Stimulated activated memory B cell treated with anti-CD40 and anti-IgM and Interleukin-4, amounts not matched to agents 10 μg/mL and 1 μg/mL and 100 μg/mL, for 72 hours (primary cell): ENCODE measurements at regions not wholly inside any gene's neighbourhood (a gene's known extent, or its start where the extent isn't known, plus 50 kb on each side); places are given as distances from the start of the nearest gene placed in this dataset.

Experiments
- ATAC-seq: fragments of 150-1000 bp; cut with Tn5 transposase; 2 replicates; pipeline ENCODE4 v1.10.0; 2021
- H3K27ac Mint-ChIP-seq: one replicate; pipeline ENCODE4 v1.8.0; 2022; ENCODE audit warnings: mild to moderate bottlenecking, mixed read lengths
- H3K27me3 Mint-ChIP-seq: one replicate; pipeline ENCODE4 v1.8.0; 2022; ENCODE audit warnings: mixed read lengths
- H3K36me3 Mint-ChIP-seq: one replicate; pipeline ENCODE4 v1.8.0; 2022; ENCODE audit warnings: mixed read lengths
- H3K4me1 Mint-ChIP-seq: one replicate; pipeline ENCODE4 v1.8.0; 2022; ENCODE audit warnings: mixed read lengths
- H3K4me3 Mint-ChIP-seq: one replicate; pipeline ENCODE4 v1.8.0; 2022; ENCODE audit warnings: mild to moderate bottlenecking, moderate library complexity, mixed read lengths
- H3K9me3 Mint-ChIP-seq: one replicate; pipeline ENCODE4 v1.8.0; 2022; ENCODE audit warnings: mixed read lengths

DNA sequence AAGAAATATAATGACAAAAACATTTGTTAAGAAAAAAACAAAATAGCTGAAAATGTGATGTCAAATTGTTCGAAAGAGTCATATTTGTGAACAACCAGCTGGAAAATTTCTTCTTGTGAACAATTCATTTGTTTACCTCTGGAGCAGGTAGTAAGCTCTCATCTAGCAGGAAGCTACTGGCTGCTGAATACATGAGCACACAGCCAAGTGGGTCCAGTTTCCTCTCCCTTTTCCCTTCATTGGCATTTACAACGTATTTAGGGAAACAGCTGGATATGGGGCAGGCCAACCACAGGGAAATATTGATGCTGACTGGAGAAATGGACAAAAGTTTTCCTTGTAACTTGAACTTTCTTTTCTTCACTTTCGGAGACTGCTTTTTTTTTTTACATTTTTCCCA, 1354.7 kb upstream of the EPHA6 start:
- ATAC-seq: no peak
- no peaks in the 10 kb centered on the region for H3K9me3 Mint-ChIP-seq
- H3K4me1 Mint-ChIP-seq: no peaks in the 10 kb centered on the region
- no peak overlapping the region for H3K27ac Mint-ChIP-seq
- H3K4me3 Mint-ChIP-seq: no peak overlapping the region
- no peaks in the 10 kb centered on the region for H3K36me3 Mint-ChIP-seq
- no peaks in the 10 kb centered on the region for H3K27me3 Mint-ChIP-seq

DNA sequence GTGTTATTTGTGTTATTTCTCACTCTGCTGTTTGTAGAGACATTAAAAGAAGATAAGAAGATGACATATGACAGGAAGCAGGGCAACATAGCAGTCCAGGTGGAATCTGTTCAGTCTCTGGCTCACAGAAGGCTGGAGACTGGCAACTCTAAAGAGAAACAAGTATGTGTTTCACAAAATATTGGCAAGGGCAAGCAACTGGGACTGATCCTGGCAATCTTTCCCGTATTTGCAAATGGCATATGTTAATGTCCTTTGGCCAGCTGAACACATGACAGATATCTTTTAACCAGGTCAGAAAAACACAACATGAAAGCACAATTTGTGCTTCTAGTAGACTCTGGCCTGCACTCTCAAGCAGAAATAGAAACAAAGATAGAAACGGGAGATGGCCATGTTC, 1354.1 kb upstream of the EPHA6 start:
- no peak overlapping the region for H3K27ac Mint-ChIP-seq
- no peaks in the 10 kb centered on the region for H3K36me3 Mint-ChIP-seq
- H3K4me1 Mint-ChIP-seq: no peaks in the 10 kb centered on the region
- no peaks in the 10 kb centered on the region for H3K9me3 Mint-ChIP-seq
- no peak for ATAC-seq
- H3K27me3 Mint-ChIP-seq: no peaks in the 10 kb centered on the region
- H3K4me3 Mint-ChIP-seq: no peak overlapping the region

DNA sequence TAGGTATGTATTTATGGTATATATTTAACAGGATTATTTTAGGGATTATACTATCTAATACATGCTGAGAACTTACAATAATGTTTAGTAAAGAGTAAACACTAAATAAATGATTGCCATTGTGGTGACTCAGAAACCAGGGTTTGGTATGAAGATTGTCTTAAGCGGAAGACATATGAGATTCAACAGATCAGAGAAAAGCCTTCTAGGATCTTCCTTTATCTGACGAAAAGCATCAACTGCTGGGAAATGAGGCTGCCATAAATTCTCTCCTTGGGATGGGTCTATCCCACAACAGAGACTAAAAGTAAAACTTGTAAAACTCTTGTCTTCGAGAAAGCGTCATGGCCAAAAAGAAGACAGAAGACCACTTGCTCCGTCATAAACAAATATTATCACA, 1352.2 kb upstream of the EPHA6 start:
- Mint-ChIP-seq H3K4me3 (no peak overlapping the region), H3K27me3 (no peaks in the 10 kb centered on the region), H3K27ac (no peak overlapping the region), H3K36me3 (no peaks in the 10 kb centered on the region), H3K4me1 (no peaks in the 10 kb centered on the region), H3K9me3 (peaks cover 5% of the 10 kb centered on the region)
- ATAC-seq: no peak

DNA sequence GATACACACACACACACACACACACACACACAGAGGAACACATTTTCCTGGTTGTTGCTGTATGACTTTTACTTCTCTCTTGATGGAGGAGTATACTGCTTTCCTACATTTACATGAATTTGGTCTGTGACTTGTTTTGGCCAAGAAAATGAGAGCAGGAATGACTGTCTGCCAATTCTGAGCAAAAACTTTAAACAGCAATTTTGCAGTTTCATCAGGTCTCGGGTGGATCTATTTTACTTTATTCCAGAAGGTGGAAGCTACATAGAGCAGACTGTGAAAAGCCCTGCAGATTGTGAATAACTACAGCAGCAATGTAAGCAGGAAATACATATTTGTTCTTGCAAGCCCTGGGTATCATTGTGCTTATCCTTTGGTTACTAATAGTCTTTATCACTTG, 1350.0 kb upstream of the EPHA6 start:
- Mint-ChIP-seq H3K9me3 (peaks cover 5% of the 10 kb centered on the region), H3K36me3 (no peaks in the 10 kb centered on the region)

DNA sequence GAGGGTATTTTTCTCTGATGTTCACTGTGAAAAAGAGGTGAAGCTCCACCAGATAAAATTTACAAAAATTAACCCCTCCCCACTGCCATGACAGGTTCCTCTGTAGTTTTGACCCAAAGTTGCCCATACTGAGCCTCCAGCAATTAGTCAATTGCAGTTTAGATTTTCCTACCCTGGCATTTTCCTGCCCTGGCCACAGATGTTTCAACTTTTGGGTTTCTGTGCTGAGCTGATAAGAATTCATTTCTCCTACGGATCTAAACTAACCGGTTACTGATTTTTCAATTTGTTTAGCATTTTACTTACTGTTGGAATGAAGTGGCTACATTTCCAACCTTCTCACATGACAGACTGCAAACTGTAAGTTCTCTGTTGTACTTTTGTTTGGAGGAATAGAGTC, 1346.1 kb upstream of the EPHA6 start:
- no peak overlapping the region for H3K4me3 Mint-ChIP-seq
- H3K4me1 Mint-ChIP-seq: no peaks in the 10 kb centered on the region
- no peak for ATAC-seq
- H3K9me3 Mint-ChIP-seq: peaks cover 8% of the 10 kb centered on the region
- H3K36me3 Mint-ChIP-seq: no peaks in the 10 kb centered on the region
- no peak overlapping the region for H3K27ac Mint-ChIP-seq
- H3K27me3 Mint-ChIP-seq: no peaks in the 10 kb centered on the region

More for the DNA sequence above, 1350.0 kb upstream of the EPHA6 start:
- H3K27ac Mint-ChIP-seq: no peak overlapping the region
- no peak overlapping the region for H3K4me3 Mint-ChIP-seq
- no peak for ATAC-seq
- no peaks in the 10 kb centered on the region for H3K27me3 Mint-ChIP-seq
- H3K4me1 Mint-ChIP-seq: no peaks in the 10 kb centered on the region

GRCh38 chr3:95474338-95474737, 1340.1 kb upstream of the EPHA6 start:
- peaks cover 5% of the 10 kb centered on the region for H3K9me3 Mint-ChIP-seq
- H3K36me3 Mint-ChIP-seq: no peaks in the 10 kb centered on the region
- H3K4me1 Mint-ChIP-seq: no peaks in the 10 kb centered on the region
- H3K27ac Mint-ChIP-seq: no peak overlapping the region
- ATAC-seq: no peak
- H3K27me3 Mint-ChIP-seq: no peaks in the 10 kb centered on the region
- H3K4me3 Mint-ChIP-seq: no peak overlapping the region

DNA sequence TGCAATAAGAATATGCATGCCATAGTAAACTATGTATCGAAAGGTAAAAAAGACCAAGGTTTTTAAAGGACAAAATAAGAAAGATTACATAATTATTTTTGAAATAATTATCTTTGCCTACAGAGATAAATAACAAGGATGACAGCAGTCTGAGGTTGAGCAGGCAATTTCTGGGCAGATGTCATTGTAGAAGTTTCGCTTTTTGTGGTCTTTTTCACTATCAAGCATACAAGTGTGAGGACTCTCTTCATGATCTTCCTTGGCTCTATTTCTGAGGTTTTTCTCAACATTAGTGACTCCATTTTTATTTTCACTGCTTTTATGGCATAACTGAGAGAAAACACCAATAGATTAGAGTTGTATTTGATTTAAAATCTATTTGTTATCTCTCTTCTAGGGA, 1337.9 kb upstream of the EPHA6 start:
- Mint-ChIP-seq H3K9me3 (peaks cover 5% of the 10 kb centered on the region), H3K36me3 (no peaks in the 10 kb centered on the region), H3K27me3 (no peaks in the 10 kb centered on the region), H3K4me3 (no peak overlapping the region), H3K4me1 (no peaks in the 10 kb centered on the region), H3K27ac (no peak overlapping the region)
- ATAC-seq: no peak

GRCh38 chr3:95506174-95506573, 1308.2 kb upstream of the EPHA6 start:
- Mint-ChIP-seq H3K36me3 (no peaks in the 10 kb centered on the region), H3K4me1 (no peaks in the 10 kb centered on the region)

DNA sequence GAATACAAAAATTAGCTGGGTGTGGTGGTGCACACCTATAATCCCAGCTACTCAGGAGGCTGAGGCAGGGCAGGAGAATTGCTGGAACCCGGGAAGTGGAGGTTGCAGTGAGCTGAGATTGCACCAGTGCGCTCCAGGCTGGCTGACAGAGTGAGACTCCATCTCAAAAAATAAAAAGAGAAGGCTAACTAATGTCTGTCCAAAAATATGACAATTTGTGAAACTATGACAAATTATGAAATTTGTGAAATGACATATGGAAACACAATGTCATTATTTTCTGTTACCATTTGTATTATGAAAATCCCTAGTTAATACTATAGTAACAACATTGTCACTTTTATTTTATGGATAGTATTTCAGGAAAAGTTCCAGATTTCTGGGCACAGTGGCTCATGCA, 1306.3 kb upstream of the EPHA6 start:
- no peaks in the 10 kb centered on the region for H3K36me3 Mint-ChIP-seq
- H3K27me3 Mint-ChIP-seq: no peaks in the 10 kb centered on the region
- H3K9me3 Mint-ChIP-seq: no peaks in the 10 kb centered on the region
- H3K4me3 Mint-ChIP-seq: no peak overlapping the region
- ATAC-seq: no peak
- H3K4me1 Mint-ChIP-seq: no peaks in the 10 kb centered on the region
- H3K27ac Mint-ChIP-seq: no peak overlapping the region

More at GRCh38 chr3:95506174-95506573, 1308.2 kb upstream of the EPHA6 start:
- ATAC-seq: no peak
- Mint-ChIP-seq H3K27ac (no peak overlapping the region), H3K27me3 (no peaks in the 10 kb centered on the region), H3K4me3 (no peak overlapping the region), H3K9me3 (no peaks in the 10 kb centered on the region)

DNA sequence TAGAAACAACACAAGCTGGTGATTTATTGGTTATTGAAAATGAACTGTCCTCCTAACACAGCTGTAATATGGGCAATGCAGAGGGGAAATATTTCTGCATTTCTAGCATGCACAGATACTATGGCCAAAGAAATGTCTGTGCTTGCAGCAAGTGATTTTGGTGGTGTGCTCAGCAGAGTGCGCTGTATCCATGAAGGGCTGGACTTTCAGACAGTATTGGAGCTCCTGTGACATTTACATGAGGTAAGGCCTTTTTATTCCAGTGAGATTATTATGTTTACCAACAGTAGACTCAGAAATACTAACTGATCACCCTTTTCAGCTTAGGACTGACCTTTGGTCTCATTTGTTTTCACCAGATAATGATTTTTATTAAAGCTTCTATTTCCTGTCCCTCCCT, 1302.6 kb upstream of the EPHA6 start:
- Mint-ChIP-seq H3K9me3 (peaks cover 2% of the 10 kb centered on the region), H3K27me3 (no peaks in the 10 kb centered on the region), H3K4me3 (no peak overlapping the region), H3K36me3 (no peaks in the 10 kb centered on the region), H3K27ac (no peak overlapping the region), H3K4me1 (no peaks in the 10 kb centered on the region)
- ATAC-seq: no peak

DNA sequence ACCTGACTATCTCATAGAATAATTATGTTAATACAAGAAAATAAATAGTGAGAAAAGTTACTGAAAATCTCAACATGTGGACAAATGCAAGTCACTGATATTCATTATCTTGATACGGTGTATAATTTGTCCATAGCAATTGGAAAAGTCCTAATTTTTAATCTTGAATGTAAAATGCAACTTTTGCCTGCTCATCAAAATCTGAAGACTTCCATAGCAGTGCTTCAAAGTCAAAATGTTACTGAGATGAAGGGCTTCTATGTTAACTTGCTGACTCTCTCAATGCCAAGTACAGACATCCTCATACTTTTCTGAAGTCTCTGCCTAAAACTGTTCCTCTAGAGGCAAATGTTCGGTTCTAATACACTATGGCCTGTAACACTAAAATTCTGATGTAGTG, 1300.1 kb upstream of the EPHA6 start:
- ATAC-seq: no peak
- H3K9me3 Mint-ChIP-seq: peaks cover 2% of the 10 kb centered on the region
- no peaks in the 10 kb centered on the region for H3K27me3 Mint-ChIP-seq
- no peak overlapping the region for H3K4me3 Mint-ChIP-seq
- no peak overlapping the region for H3K27ac Mint-ChIP-seq
- H3K4me1 Mint-ChIP-seq: no peaks in the 10 kb centered on the region
- no peaks in the 10 kb centered on the region for H3K36me3 Mint-ChIP-seq

DNA sequence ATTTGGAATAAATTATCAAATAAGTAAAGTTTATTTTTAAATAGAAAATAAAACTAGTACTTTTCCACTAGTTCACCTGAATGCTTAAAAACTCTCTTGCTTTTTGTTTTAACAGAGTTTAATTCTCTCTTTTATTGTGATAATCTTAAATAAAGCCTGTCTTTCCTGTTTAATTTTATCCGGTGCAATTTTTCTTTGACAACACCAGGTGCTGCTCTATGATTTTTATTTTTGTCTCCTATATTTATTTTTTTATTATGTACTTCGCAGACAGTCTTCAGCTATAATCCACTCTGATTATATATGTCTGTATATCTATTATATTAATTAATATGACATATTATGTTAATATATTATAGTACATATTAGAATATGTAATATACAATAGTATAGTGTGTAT, 1293.0 kb upstream of the EPHA6 start:
- Mint-ChIP-seq H3K27ac (no peak overlapping the region), H3K4me1 (no peaks in the 10 kb centered on the region), H3K27me3 (no peaks in the 10 kb centered on the region), H3K9me3 (no peaks in the 10 kb centered on the region), H3K4me3 (no peak overlapping the region), H3K36me3 (no peaks in the 10 kb centered on the region)
- ATAC-seq: no peak

- Mint-ChIP-seq H3K36me3 (no peaks in the 10 kb centered on the region), H3K4me1 (no peaks in the 10 kb centered on the region), H3K9me3 (no peaks in the 10 kb centered on the region), H3K27me3 (no peaks in the 10 kb centered on the region), H3K27ac (no peak overlapping the region), H3K4me3 (no peak overlapping the region)
- no peak for ATAC-seq
Observed at GRCh38 chr3:95522449-95522848, 1291.9 kb upstream of the EPHA6 start.

DNA sequence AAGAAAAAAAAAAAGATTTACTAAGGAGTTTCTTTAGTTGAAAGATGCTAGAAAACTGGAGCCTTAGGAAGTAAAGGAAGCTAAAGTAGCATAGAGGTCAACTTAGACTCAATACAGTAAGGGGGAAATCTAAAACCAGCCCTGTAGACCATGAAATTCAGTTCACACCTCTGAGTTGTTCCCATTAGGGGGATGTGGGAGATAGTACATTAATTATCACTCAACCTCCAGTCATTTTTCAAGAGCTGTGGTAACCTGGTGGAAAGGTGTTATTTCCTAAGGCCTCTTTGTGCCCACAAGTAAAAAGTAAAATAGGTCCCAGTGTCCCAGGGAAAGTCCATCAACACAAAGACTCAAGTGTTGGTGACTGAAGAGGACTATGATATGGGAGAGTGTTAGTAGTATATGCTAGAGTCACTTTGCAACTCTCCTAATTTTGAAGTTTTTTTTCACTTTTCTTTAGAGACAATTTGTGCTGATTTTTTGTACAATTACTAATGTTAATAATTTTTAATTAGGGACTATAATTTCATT, 1274.4 kb upstream of the EPHA6 start:
- no peaks in the 10 kb centered on the region for H3K4me1 Mint-ChIP-seq
- no peak for ATAC-seq
- H3K4me3 Mint-ChIP-seq: no peak overlapping the region
- H3K27me3 Mint-ChIP-seq: no peaks in the 10 kb centered on the region
- no peaks in the 10 kb centered on the region for H3K9me3 Mint-ChIP-seq
- H3K27ac Mint-ChIP-seq: no peak overlapping the region
- no peaks in the 10 kb centered on the region for H3K36me3 Mint-ChIP-seq

- Mint-ChIP-seq H3K27ac (no peak overlapping the region), H3K4me1 (no peaks in the 10 kb centered on the region), H3K4me3 (no peak overlapping the region), H3K27me3 (no peaks in the 10 kb centered on the region), H3K36me3 (no peaks in the 10 kb centered on the region), H3K9me3 (peaks cover 7% of the 10 kb centered on the region)
- no peak for ATAC-seq
Observed at GRCh38 chr3:95565502-95565901, 1248.9 kb upstream of the EPHA6 start.

DNA sequence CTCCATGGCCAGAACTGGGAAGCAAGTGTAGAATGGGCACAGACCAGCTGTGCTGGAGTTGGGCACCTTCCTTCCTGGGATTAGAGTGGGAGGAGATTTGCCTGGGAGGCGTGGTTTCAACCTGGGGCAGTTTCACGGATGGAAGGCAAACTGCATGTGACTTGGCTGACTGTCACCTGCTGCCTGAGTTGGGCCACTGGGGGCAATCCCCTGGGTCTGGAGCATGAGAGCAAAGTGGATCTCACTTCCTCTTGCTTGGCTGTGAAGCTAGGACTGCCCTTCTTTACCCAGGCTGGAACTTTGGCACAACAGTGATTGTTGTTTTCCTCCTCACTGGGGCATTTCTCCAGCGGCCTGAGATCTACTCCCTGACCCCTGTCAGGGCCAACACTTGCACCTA, 1247.0 kb upstream of the EPHA6 start:
- no peaks in the 10 kb centered on the region for H3K4me1 Mint-ChIP-seq
- no peak overlapping the region for H3K27ac Mint-ChIP-seq
- no peak for ATAC-seq
- no peaks in the 10 kb centered on the region for H3K36me3 Mint-ChIP-seq
- H3K27me3 Mint-ChIP-seq: no peaks in the 10 kb centered on the region
- peaks cover 7% of the 10 kb centered on the region for H3K9me3 Mint-ChIP-seq
- no peak overlapping the region for H3K4me3 Mint-ChIP-seq

- Mint-ChIP-seq H3K27ac (no peak overlapping the region), H3K4me1 (no peaks in the 10 kb centered on the region), H3K4me3 (no peak overlapping the region), H3K36me3 (no peaks in the 10 kb centered on the region), H3K27me3 (no peaks in the 10 kb centered on the region), H3K9me3 (no peaks in the 10 kb centered on the region)
- ATAC-seq: no peak
Observed at GRCh38 chr3:95586754-95587153, 1227.6 kb upstream of the EPHA6 start.
